Lung (tissue), 11 donors: ENCODE measurements at regions not wholly inside any gene's neighbourhood (a gene's known extent, or its start where the extent isn't known, plus 50 kb on each side); places are given as distances from the start of the nearest gene placed in this dataset.

Experiments used
- ATAC-seq: fragments of 200-7000 bp; cut with Tn5 transposase; one replicate; pipeline ENCODE4 v1.9.1; 2020; ENCODE audit warnings: moderate number of reproducible peaks; ENCODE audit not compliant: insufficient read depth, low FRiP score
- DNase-seq, 3 donors: peaks; one replicate each; pipeline ENCODE4 v3.0.0-alpha.2; 2013 to 2017
- H3K27ac ChIP-seq, 2 donors: one replicate each; pipeline ENCODE4 v1.5.1; 2013; ENCODE audit warnings: mild to moderate bottlenecking in 2 of 2, moderate library complexity in 2 of 2, control low read depth in 1 of 2, inconsistent platforms in 1 of 2, low read depth in 1 of 2, low read length in 1 of 2
- H3K27me3 ChIP-seq, 3 donors: one replicate each; pipeline ENCODE4 v1.5.1; 2013; ENCODE audit warnings: low read length in 2 of 3; ENCODE audit not compliant: control insufficient read depth in 3 of 3, insufficient read depth in 3 of 3
- H3K36me3 ChIP-seq, 4 donors: one replicate each; pipeline ENCODE4 v1.5.1; 2013; ENCODE audit warnings: low read length in 4 of 4, mild to moderate bottlenecking in 1 of 4, moderate library complexity in 1 of 4; ENCODE audit not compliant: control insufficient read depth in 4 of 4, insufficient read depth in 4 of 4
- H3K4me1 ChIP-seq, 5 donors: one replicate each; pipeline ENCODE4 v1.5.1; 2013; ENCODE audit warnings: low read length in 5 of 5, mild to moderate bottlenecking in 2 of 5, moderate library complexity in 1 of 5; ENCODE audit not compliant: control insufficient read depth in 5 of 5, insufficient read depth in 5 of 5
- H3K4me3 ChIP-seq: one replicate; pipeline ENCODE4 v1.5.1; 2013; ENCODE audit warnings: mild to moderate bottlenecking, control low read depth, moderate library complexity
- H3K9ac ChIP-seq, 2 donors: one replicate each; pipeline ENCODE4 v1.5.1; 2013; ENCODE audit warnings: low read length in 2 of 2, control low read depth in 1 of 2; ENCODE audit not compliant: insufficient read depth in 1 of 2
- H3K9me3 ChIP-seq, 4 donors: one replicate each; pipeline ENCODE4 v1.5.1; 2013; ENCODE audit warnings: low read length in 3 of 4, mild to moderate bottlenecking in 1 of 4, moderate library complexity in 1 of 4; ENCODE audit not compliant: control insufficient read depth in 4 of 4, insufficient read depth in 3 of 4
- CTCF ChIP-seq: IDR thresholded peaks from 2 replicates; pipeline ENCODE4 v1.5.1; 2012; ENCODE audit warnings: mild to moderate bottlenecking; ENCODE audit errors: control extremely low read depth, extremely low read depth
- WGBS, 2 donors: extraction: QIAGEN DNeasy Blood & Tissue Kit; methylation state at CpG; one replicate each; pipeline ENCODE4 v1.1.7; 2013; 5-methylcytosine and 5-hydroxymethylcytosine counted together
- donor health status: control.
- donor health status: control.
- donor health status: Bipolar disorder and iron deficiency.
- donor health status: healthy.
- donor health status: DM: yes; HTN: yes; CAD: no.

DNA sequence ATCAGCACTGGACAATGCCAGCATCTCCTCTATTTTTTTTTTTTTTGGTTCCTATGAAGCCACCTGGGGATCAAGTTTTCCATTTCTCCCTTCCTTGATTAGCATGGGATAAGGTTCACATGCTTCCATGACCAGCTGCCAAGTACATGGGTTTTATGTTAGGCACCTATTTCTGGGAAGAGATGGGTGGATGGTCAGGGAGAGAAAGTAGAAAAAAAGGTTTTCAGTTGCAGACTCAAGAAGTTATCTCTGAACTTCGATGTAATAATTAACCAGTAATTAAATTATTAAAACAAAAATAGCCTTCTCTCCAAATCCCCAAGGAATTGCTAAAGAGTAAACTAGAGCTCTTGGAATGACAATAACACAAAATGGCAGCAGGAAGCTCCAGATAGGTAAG, 164.9 kb upstream of the MAF start:
- Histone ChIP-seq H3K4me1 (peaks cover 4 to 42% (median 16%) of the 10 kb centered on the region in 5 donors), H3K36me3 (no peaks in the 10 kb centered on the region), H3K9me3 (no peaks in the 10 kb centered on the region), H3K4me3 (no peak overlapping the region), H3K9ac (no peak overlapping the region), H3K27me3 (no peaks in the 10 kb centered on the region), H3K27ac (no peak overlapping the region)
- no peak for ATAC-seq
- TF ChIP-seq CTCF: no peak
- 78 to 90% methylated on average over 1 of the region's 1 CpG for WGBS, 2 donors
- DNase-seq: no peak

DNA sequence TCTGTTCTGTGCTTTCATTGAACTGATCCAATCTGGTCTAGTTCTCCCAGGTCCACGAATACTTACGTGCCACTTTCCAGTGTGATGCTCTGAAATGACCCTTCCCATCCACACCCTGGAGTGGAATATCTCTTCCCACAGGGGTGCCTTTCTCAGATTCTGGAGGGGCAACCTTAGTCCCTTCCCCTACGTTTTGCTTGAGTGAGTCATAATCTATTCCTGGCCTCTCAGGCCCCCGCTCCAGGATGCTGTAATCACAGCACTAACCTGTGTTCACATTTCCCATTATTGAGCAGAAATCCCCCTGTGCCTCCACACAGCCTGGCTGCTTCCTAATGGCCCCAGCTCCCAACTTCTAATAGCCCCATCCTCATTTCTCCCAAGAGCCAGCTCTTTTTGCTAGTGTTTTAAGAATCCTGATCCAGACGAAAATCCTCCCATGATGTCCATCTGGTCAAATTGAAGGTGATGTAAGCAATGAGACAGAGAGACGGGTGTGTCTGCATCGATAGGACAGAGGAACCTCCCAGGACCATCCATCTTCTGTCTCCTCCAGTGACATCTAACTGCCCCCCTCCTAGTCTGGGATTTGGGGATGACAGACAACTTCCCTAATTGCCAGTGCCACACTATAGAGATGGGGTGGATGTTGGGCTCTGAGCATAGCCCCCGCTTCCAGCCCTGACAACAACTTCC, 164.0 kb upstream of the MAF start:
- ATAC-seq: no peak
- no peaks in the 10 kb centered on the region for H3K9me3 ChIP-seq
- peaks cover 1 to 37% (median 10%) of the 10 kb centered on the region in 5 donors for H3K4me1 ChIP-seq
- no peak overlapping the region for H3K4me3 ChIP-seq
- WGBS, 2 donors: 74 to 77% methylated on average over 8 of the region's 8 CpGs
- DNase-seq: no peak
- no peaks in the 10 kb centered on the region for H3K36me3 ChIP-seq
- no peak for TF ChIP-seq CTCF
- H3K27me3 ChIP-seq: no peaks in the 10 kb centered on the region
- H3K27ac ChIP-seq: no peak overlapping the region
- no peak overlapping the region for H3K9ac ChIP-seq

DNA sequence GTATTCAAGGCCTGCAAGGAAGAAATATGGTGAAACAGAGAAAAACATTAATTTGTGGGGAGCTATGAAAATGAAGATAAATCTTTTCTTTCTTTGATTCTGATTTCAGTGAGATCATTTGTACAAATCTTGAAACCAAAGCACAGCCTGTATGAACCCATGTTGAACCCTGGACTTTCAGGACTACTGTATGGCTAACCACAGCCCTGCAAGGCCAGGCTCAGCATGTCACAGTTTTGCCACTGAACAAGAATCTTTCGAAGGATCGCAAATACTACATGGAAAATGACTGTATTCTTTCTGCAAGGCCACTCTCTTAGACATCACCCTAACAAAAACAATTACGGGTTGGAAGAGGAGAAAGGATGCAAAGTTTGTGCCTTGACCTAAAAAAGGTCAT, 161.7 kb upstream of the MAF start:
- ATAC-seq (no peak), DNase-seq (no peak)
- no peak overlapping the region for H3K9ac ChIP-seq
- no peaks in the 10 kb centered on the region for H3K36me3 ChIP-seq
- no peak for TF ChIP-seq CTCF
- no peaks in the 10 kb centered on the region for H3K27me3 ChIP-seq
- peaks cover 0 to 13% (median 0%) of the 10 kb centered on the region in 5 donors for H3K4me1 ChIP-seq
- H3K9me3 ChIP-seq: no peaks in the 10 kb centered on the region
- no peak overlapping the region for H3K4me3 ChIP-seq
- WGBS, 2 donors: 96 to 97% methylated on average over 3 of the region's 3 CpGs
- H3K27ac ChIP-seq: no peak overlapping the region
